ENCODE measurements at regions not wholly inside any gene's neighbourhood (a gene's known extent, or its start where the extent isn't known, plus 50 kb on each side); places are given as distances from the start of the nearest gene placed in this dataset.

DNA sequence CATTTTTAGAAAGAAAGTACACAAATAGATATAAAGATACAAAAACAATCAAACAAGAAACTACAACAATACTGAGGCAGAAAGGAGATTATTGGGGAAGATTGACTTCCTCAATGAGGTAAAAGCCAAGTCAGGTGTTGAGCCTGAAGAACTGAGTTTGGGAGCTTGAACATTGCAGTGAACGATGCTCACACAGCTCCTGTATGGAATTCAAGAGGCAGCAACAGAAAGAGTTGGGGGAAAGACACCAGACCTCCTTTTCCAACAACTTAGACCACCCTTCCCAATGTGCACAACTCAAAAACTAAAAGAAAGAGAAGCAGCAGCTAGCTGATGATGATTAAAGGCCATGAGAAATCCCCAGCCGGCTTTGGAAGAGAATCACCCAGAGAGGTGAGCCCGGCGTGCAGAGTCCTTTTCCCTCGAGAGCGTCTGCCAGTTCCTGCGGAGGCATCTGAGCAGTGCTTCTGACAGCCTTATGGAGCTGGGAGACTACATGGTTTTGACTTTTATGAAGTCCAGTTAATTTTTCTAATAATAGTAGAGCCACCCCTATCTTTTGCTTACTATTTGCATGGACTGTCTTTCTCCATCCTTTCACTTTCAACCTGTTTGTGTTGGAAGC is 106.9 kb upstream of the RFX8 start:
- POLR2A ChIA-PET, result no interaction called here
- ATAC-seq (no peak), DNase-seq (ENCODE audit: low read depth, low spot score) (no peak)
- Histone ChIP-seq H3K9me3 (ENCODE audit: control insufficient read depth, insufficient read depth, low read depth, low read length) (no peaks in the 10 kb centered on the region), H3K4me1 (ENCODE audit: control insufficient read depth, insufficient read depth, low read length) (no peaks in the 10 kb centered on the region), H3K27ac (ENCODE audit: low read length) (no peak overlapping the region), H3K27me3 (ENCODE audit: control insufficient read depth, insufficient read depth, low read length) (peaks cover 7% of the 10 kb centered on the region; the same call in 1 of the 2 replicates), H3K36me3 (ENCODE audit: control insufficient read depth, insufficient read depth, low read length) (no peaks in the 10 kb centered on the region), H3K4me3 (ENCODE audit: low read depth in 2 of 2, low read length in 2 of 2) (no peak overlapping the region)
- intact Hi-C loops (cut with micrococcal nuclease; ENCODE audit: unreplicated experiment), result no loop called here
- in situ Hi-C loops (cut with HindIII; ENCODE audit: low pct_unique_long_range_greater_than_20kb, low sequenced_read_pairs), result no loop called here
- TF ChIP-seq SIN3A (IDR thresholded peaks at IDR 0.05; ENCODE audit: borderline replicate concordance, insufficient read depth, low read depth, low read length), result no peak
- no peak for TF ChIP-seq REST (IDR thresholded peaks at IDR 0.05; ENCODE audit: insufficient read depth in 1 of 2, low read depth in 2 of 2, low read length in 1 of 2)
- TF ChIP-seq TCF7L2 (IDR thresholded peaks at IDR 0.05; ENCODE audit: low read depth, low read length), result no peak
- TF ChIP-seq, protein P1, sequence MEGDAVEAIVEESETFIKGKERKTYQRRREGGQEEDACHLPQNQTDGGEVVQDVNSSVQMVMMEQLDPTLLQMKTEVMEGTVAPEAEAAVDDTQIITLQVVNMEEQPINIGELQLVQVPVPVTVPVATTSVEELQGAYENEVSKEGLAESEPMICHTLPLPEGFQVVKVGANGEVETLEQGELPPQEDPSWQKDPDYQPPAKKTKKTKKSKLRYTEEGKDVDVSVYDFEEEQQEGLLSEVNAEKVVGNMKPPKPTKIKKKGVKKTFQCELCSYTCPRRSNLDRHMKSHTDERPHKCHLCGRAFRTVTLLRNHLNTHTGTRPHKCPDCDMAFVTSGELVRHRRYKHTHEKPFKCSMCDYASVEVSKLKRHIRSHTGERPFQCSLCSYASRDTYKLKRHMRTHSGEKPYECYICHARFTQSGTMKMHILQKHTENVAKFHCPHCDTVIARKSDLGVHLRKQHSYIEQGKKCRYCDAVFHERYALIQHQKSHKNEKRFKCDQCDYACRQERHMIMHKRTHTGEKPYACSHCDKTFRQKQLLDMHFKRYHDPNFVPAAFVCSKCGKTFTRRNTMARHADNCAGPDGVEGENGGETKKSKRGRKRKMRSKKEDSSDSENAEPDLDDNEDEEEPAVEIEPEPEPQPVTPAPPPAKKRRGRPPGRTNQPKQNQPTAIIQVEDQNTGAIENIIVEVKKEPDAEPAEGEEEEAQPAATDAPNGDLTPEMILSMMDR (IDR thresholded peaks at IDR 0.05), result no peak
- TF ChIP-seq POLR2AphosphoS5 (IDR thresholded peaks at IDR 0.05; ENCODE audit: low read depth, low read length), result no peak
- no TSS peak for BruUV-seq (replicated peaks)
- CTCF ChIA-PET, result interaction anchor here (0.5 kb wide), 1 partner anchor 195 kb away, joined by 9 read pairs; no protein-coding TSS in a partner anchor

DNA sequence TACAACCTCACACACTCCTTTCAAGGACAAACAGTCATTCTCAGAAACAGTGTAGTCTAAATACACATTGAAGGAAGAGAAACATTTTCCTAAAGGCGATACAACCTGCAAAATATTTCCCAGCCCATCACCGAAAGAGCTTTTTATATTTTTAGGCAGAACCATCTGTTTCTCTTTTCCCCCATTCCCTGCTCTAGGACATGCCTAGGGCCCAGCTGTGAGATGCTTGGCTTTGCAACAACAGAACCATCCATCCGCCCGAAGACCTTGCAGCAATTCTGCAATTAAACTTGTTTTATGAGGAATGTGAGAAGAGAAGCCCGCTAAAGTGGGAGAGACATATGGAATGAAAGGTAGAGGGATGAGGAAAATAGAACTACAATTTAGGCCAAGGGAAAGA is 105.6 kb upstream of the RFX8 start:
- ChIA-PET POLR2A (no interaction called here), CTCF (no interaction called here)
- Histone ChIP-seq H3K4me1 (ENCODE audit: control insufficient read depth, insufficient read depth, low read length) (no peaks in the 10 kb centered on the region), H3K27me3 (ENCODE audit: control insufficient read depth, insufficient read depth, low read length) (peaks cover 11% of the 10 kb centered on the region; the same call in 1 of the 2 replicates), H3K9me3 (ENCODE audit: control insufficient read depth, insufficient read depth, low read depth, low read length) (no peaks in the 10 kb centered on the region), H3K4me3 (ENCODE audit: low read depth in 2 of 2, low read length in 2 of 2) (no peak overlapping the region), H3K27ac (ENCODE audit: low read length) (no peak overlapping the region), H3K36me3 (ENCODE audit: control insufficient read depth, insufficient read depth, low read length) (no peaks in the 10 kb centered on the region)
- ATAC-seq (no peak), DNase-seq (ENCODE audit: low read depth, low spot score) (no peak)
- in situ Hi-C loops (cut with HindIII; ENCODE audit: low pct_unique_long_range_greater_than_20kb, low sequenced_read_pairs), result no loop called here
- intact Hi-C loops (cut with micrococcal nuclease; ENCODE audit: unreplicated experiment), result no loop called here
- BruUV-seq (replicated peaks), result no TSS peak
- TF ChIP-seq TCF7L2 (IDR thresholded peaks at IDR 0.05; ENCODE audit: low read depth, low read length), result no peak
- no peak for TF ChIP-seq POLR2AphosphoS5 (IDR thresholded peaks at IDR 0.05; ENCODE audit: low read depth, low read length)
- no peak for TF ChIP-seq SIN3A (IDR thresholded peaks at IDR 0.05; ENCODE audit: borderline replicate concordance, insufficient read depth, low read depth, low read length)
- no peak for TF ChIP-seq REST (IDR thresholded peaks at IDR 0.05; ENCODE audit: insufficient read depth in 1 of 2, low read depth in 2 of 2, low read length in 1 of 2)
- TF ChIP-seq, protein P1 (IDR thresholded peaks at IDR 0.05), result no peak
